CD14-positive monocyte (primary cell): ENCODE measurements at regions not wholly inside any gene's neighbourhood (a gene's known extent, or its start where the extent isn't known, plus 50 kb on each side); places are given as distances from the start of the nearest gene placed in this dataset.

Experiments used
- DNase-seq, 3 donors: peaks; one replicate each; pipeline ENCODE4 v3.0.0-alpha.2; 2011 to 2022
- H2AFZ ChIP-seq: 2 replicates; pipeline ENCODE4 v1.6.0; 2012; ENCODE audit warnings: mild to moderate bottlenecking, low read depth, low read length, inconsistent platforms; ENCODE audit not compliant: insufficient read depth, poor library complexity, severe bottlenecking
- H3K27ac ChIP-seq, 2 donors: 1 replicate in 1 of 2; 2 replicates in 1 of 2; pipeline ENCODE4 v1.5.1; 2012 to 2013; ENCODE audit warnings: low read length in 2 of 2, control low read depth in 1 of 2, inconsistent platforms in 1 of 2, low read depth in 1 of 2, mild to moderate bottlenecking in 1 of 2
- H3K27me3 ChIP-seq, 2 donors: one replicate each; pipeline versions ENCODE4 v1.6.0 to v1.6.1; 2011 to 2013; ENCODE audit warnings: low read length in 2 of 2; ENCODE audit not compliant: control insufficient read depth in 2 of 2, insufficient read depth in 2 of 2
- H3K36me3 ChIP-seq, 2 donors: replicated peaks in 1 of 2; 1 replicate in 1 of 2; 2 replicates in 1 of 2; pipeline versions ENCODE4 v1.5.1 to v1.6.1; 2012 to 2013; ENCODE audit warnings: low read length in 2 of 2, control low read depth in 1 of 2, inconsistent platforms in 1 of 2, mild to moderate bottlenecking in 1 of 2; ENCODE audit not compliant: insufficient read depth in 2 of 2, control insufficient read depth in 1 of 2
- H3K4me1 ChIP-seq, 2 donors: 1 replicate in 1 of 2; 2 replicates in 1 of 2; pipeline versions ENCODE4 v1.5.1 to v1.6.1; 2012 to 2013; ENCODE audit warnings: low read length in 2 of 2, control low read depth in 1 of 2, inconsistent platforms in 1 of 2, mild to moderate bottlenecking in 1 of 2, moderate library complexity in 1 of 2; ENCODE audit not compliant: insufficient read depth in 2 of 2, control insufficient read depth in 1 of 2
- H3K4me2 ChIP-seq: replicated peaks from 2 replicates; pipeline ENCODE3; 2012; ENCODE audit warnings: low read length, moderate library complexity, mild to moderate bottlenecking; ENCODE audit not compliant: poor library complexity, severe bottlenecking; ENCODE audit errors: extremely low read depth
- H3K4me3 ChIP-seq, 3 experiments: fragments of 200-600 bp in 1 of 3; sonication (generic) in 1 of 3; replicated peaks in 1 of 3; 1 replicate in 2 of 3; 2 replicates in 1 of 3; pipeline ENCODE4 v1.5.1; 2011 to 2013; ENCODE audit warnings: low read length in 3 of 3, mild to moderate bottlenecking in 3 of 3, control low read depth in 2 of 3, low read depth in 2 of 3, inconsistent platforms in 1 of 3, moderate library complexity in 1 of 3
- H3K79me2 ChIP-seq: 2 replicates; pipeline ENCODE4 v1.6.0; 2012; ENCODE audit warnings: mild to moderate bottlenecking, control low read depth, inconsistent platforms, low read length, moderate library complexity; ENCODE audit not compliant: insufficient read depth
- H3K9ac ChIP-seq: 2 replicates; pipeline ENCODE4 v1.6.0; 2017; ENCODE audit warnings: low read length, mild to moderate bottlenecking; ENCODE audit not compliant: insufficient read depth, poor library complexity, severe bottlenecking
- H3K9me3 ChIP-seq, 2 donors: replicated peaks in 1 of 2; 1 replicate in 1 of 2; 2 replicates in 1 of 2; pipeline versions ENCODE4 v1.5.1 to v1.6.1; 2012 to 2013; ENCODE audit warnings: low read length in 2 of 2, control low read depth in 1 of 2; ENCODE audit not compliant: control insufficient read depth in 1 of 2, insufficient read depth in 1 of 2
- H4K20me1 ChIP-seq: 2 replicates; pipeline ENCODE4 v1.6.0; 2012; ENCODE audit warnings: mild to moderate bottlenecking, low read length, control low read depth, moderate library complexity; ENCODE audit not compliant: insufficient read depth
- H3K27ac Mint-ChIP-seq, 7 donors: one replicate each; pipeline ENCODE4 v1.8.0; 2020; ENCODE audit warnings: mild to moderate bottlenecking in 7 of 7, mixed read lengths in 7 of 7, moderate library complexity in 6 of 7, inconsistent platforms in 2 of 7
- H3K27me3 Mint-ChIP-seq, 3 donors: one replicate each; pipeline ENCODE4 v1.8.0; 2021 to 2022; ENCODE audit warnings: low read depth in 3 of 3, mild to moderate bottlenecking in 3 of 3, mixed read lengths in 3 of 3, moderate library complexity in 3 of 3, inconsistent platforms in 1 of 3
- H3K36me3 Mint-ChIP-seq, 2 donors: one replicate each; pipeline ENCODE4 v1.8.0; 2020; ENCODE audit warnings: mixed read lengths in 2 of 2, inconsistent platforms in 1 of 2, mild to moderate bottlenecking in 1 of 2
- H3K4me1 Mint-ChIP-seq: one replicate; pipeline ENCODE4 v1.8.0; 2020; ENCODE audit warnings: mild to moderate bottlenecking, mixed read lengths
- H3K4me3 Mint-ChIP-seq, 2 donors: one replicate each; pipeline ENCODE4 v1.8.0; 2020; ENCODE audit warnings: mild to moderate bottlenecking in 2 of 2, mixed read lengths in 2 of 2, moderate library complexity in 1 of 2
- H3K9me3 Mint-ChIP-seq, 7 donors: one replicate each; pipeline ENCODE4 v1.8.0; 2020 to 2022; ENCODE audit warnings: mixed read lengths in 7 of 7, mild to moderate bottlenecking in 6 of 7, moderate library complexity in 6 of 7, inconsistent platforms in 2 of 7
- WGBS: methylation state at CpG from one replicate; pipeline ENCODE4 v1.1.5; 2013; ENCODE audit warnings: missing lambda C conversion rate; ENCODE audit not compliant: insufficient coverage; 5-methylcytosine and 5-hydroxymethylcytosine counted together
- intact Hi-C, 2 donors: fragments of 100-400 bp; cut with micrococcal nuclease; formaldehyde crosslinking; loops; one replicate each; pipeline versions ENCODE4 v1.15.0 to v1.15.1; 2023
- TF ChIP-seq, protein P1 (sequence below): fragments of 200-600 bp; IDR thresholded peaks from one replicate; pipeline ENCODE4 v1.8.0; 2022; ENCODE audit warnings: antibody characterized with exemption, mild to moderate bottlenecking

DNA sequence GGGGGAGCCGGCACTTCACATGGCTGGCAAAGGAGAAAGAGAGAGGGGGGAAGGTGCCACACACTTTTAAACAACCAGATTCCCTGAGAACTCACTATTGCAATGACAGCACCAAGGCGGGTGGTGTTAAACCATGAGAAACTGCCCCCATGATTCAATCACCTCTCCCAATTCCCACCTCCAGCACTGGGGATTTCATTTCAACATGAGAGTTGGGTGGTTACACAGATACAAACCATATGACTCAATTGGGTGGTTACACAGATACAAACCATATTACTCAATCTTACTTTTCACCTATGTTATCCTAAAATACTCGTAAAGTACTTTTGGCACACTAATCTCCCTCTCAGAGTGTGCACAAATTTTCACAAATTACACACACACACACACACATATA lies 1097.5 kb upstream of the TMPRSS15 start:
- DNase-seq = no peak

DNA sequence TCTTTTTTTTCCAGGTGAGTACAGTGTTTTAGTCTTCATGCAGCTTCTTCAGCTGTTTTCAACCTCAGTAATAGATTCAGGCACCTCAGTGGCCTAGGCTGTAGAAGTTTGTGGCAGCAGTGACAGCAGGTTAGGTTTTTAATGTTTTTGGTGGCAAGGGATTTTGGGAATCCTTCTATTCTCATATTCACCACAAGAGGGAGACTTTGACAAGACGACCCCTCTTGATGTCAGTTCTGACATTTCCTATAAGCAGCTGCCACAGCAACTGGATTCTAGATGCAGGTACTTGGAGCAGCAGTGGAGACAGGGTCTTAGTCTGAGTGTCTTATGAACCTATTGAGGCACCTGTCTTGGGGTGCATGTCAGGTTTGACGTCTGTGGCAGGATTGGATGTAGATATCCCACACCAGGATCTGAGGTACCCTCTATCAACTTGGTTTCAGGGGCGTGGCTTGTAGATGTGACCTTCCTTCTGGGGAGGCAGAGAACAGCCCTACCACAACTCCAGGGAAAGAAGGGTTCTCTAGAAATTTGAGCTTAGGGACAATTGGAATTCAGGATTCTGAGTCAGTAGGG lies 1104.2 kb upstream of the TMPRSS15 start:
- H3K4me1 Mint-ChIP-seq = no peaks in the 10 kb centered on the region
- Histone ChIP-seq H2AFZ (no peak overlapping the region), H3K79me2 (no peaks in the 10 kb centered on the region), H3K36me3 (no peaks in the 10 kb centered on the region), H3K4me1 (no peaks in the 10 kb centered on the region), H3K27me3 (no peaks in the 10 kb centered on the region), H4K20me1 (no peaks in the 10 kb centered on the region), H3K4me3 (no peak overlapping the region), H3K4me2 (no peak overlapping the region), H3K9me3 (peaks cover 4 to 5% of the 10 kb centered on the region in 2 donors), H3K27ac (no peak overlapping the region), H3K9ac (no peak overlapping the region)
- H3K27me3 Mint-ChIP-seq = peaks cover 0 to 3% (median 0%) of the 10 kb centered on the region in 3 donors
- no peak overlapping the region for H3K4me3 Mint-ChIP-seq
- peaks cover 0 to 9% (median 5%) of the 10 kb centered on the region in 7 donors for H3K9me3 Mint-ChIP-seq
- intact Hi-C loops = no loop called here
- WGBS = no CpG with 5 or more reads among the region's 3 CpGs
- H3K27ac Mint-ChIP-seq = no peak overlapping the region
- TF ChIP-seq, protein P1, sequence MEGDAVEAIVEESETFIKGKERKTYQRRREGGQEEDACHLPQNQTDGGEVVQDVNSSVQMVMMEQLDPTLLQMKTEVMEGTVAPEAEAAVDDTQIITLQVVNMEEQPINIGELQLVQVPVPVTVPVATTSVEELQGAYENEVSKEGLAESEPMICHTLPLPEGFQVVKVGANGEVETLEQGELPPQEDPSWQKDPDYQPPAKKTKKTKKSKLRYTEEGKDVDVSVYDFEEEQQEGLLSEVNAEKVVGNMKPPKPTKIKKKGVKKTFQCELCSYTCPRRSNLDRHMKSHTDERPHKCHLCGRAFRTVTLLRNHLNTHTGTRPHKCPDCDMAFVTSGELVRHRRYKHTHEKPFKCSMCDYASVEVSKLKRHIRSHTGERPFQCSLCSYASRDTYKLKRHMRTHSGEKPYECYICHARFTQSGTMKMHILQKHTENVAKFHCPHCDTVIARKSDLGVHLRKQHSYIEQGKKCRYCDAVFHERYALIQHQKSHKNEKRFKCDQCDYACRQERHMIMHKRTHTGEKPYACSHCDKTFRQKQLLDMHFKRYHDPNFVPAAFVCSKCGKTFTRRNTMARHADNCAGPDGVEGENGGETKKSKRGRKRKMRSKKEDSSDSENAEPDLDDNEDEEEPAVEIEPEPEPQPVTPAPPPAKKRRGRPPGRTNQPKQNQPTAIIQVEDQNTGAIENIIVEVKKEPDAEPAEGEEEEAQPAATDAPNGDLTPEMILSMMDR = no peak
- DNase-seq = no peak
- H3K36me3 Mint-ChIP-seq = no peaks in the 10 kb centered on the region

More for the DNA sequence above, 1097.5 kb upstream of the TMPRSS15 start:
- no peaks in the 10 kb centered on the region for H4K20me1 ChIP-seq
- intact Hi-C loops = no loop called here
- H3K4me1 ChIP-seq = no peaks in the 10 kb centered on the region
- H3K27ac ChIP-seq = no peak overlapping the region
- peaks cover 0 to 1% (median 0%) of the 10 kb centered on the region in 3 donors for H3K27me3 Mint-ChIP-seq
- no peaks in the 10 kb centered on the region for H3K4me1 Mint-ChIP-seq
- no peaks in the 10 kb centered on the region for H3K36me3 ChIP-seq
- H3K36me3 Mint-ChIP-seq = no peaks in the 10 kb centered on the region
- no peak overlapping the region for H3K4me3 Mint-ChIP-seq
- H3K27ac Mint-ChIP-seq = no peak overlapping the region
- H3K4me3 ChIP-seq = no peak overlapping the region
- WGBS = no CpG with 5 or more reads among the region's 3 CpGs
- no peaks in the 10 kb centered on the region for H3K79me2 ChIP-seq
- TF ChIP-seq, protein P1 = no peak
- peaks cover 0 to 3% (median 2%) of the 10 kb centered on the region in 7 donors for H3K9me3 Mint-ChIP-seq
- H3K27me3 ChIP-seq = no peaks in the 10 kb centered on the region
- no peak overlapping the region for H3K9ac ChIP-seq
- H3K9me3 ChIP-seq = no peaks in the 10 kb centered on the region
- no peak overlapping the region for H3K4me2 ChIP-seq
- H2AFZ ChIP-seq = no peak overlapping the region
